Esophagus squamous epithelium (tissue), 5 donors: ENCODE measurements at regions not wholly inside any gene's neighbourhood (a gene's known extent, or its start where the extent isn't known, plus 50 kb on each side); places are given as distances from the start of the nearest gene placed in this dataset.

Experiments used
- DNase-seq: peaks from one replicate; lab custom pipeline; 2025; lab: John Stamatoyannopoulos, UW
- H3K27ac ChIP-seq, 4 donors: fragments of 200-600 bp; sonication (generic); one replicate each; pipeline ENCODE4 v1.5.1; 2016 to 2019; ENCODE audit warnings: mild to moderate bottlenecking in 1 of 4
- H3K27me3 ChIP-seq, 4 donors: fragments of 200-600 bp; sonication (generic); 1 replicate in 3 of 4; 2 replicates in 1 of 4; pipeline versions ENCODE4 v1.5.1 to v1.6.0; 2017 to 2021; ENCODE audit warnings: antibody characterized with exemption in 1 of 4
- H3K36me3 ChIP-seq, 3 donors: fragments of 200-600 bp; sonication (generic); one replicate each; pipeline ENCODE4 v1.5.1; 2016 to 2019
- H3K4me1 ChIP-seq, 3 donors: fragments of 200-600 bp; sonication (generic); one replicate each; pipeline ENCODE4 v1.5.1; 2017 to 2019
- H3K4me3 ChIP-seq, 4 donors: fragments of 200-600 bp; sonication (generic); 1 replicate in 3 of 4; 2 replicates in 1 of 4; pipeline ENCODE4 v1.5.1; 2016 to 2019; ENCODE audit warnings: mild to moderate bottlenecking in 2 of 4, moderate library complexity in 1 of 4
- H3K9me3 ChIP-seq, 3 donors: fragments of 200-600 bp; sonication (generic); one replicate each; pipeline ENCODE4 v1.5.1; 2016 to 2019
- CTCF ChIP-seq, 6 experiments: fragments of 450-650 bp in 4 of 6; fragments of 200-600 bp in 2 of 6; sonication (generic) in 2 of 6; IDR thresholded peaks; one replicate each; pipeline ENCODE4 v1.5.1; 2016 to 2019; ENCODE audit warnings: antibody characterized with exemption in 6 of 6, mild to moderate bottlenecking in 4 of 6, moderate library complexity in 4 of 6
- POLR2A ChIP-seq, 4 donors: fragments of 450-650 bp; IDR thresholded peaks; one replicate each; pipeline ENCODE4 v1.6.1; 2017; ENCODE audit warnings: antibody characterized with exemption in 4 of 4, mild to moderate bottlenecking in 4 of 4, moderate library complexity in 3 of 4
- WGBS, 2 donors: methylation state at CpG; one replicate each; pipeline ENCODE4 v1.1.5; 2018; 5-methylcytosine and 5-hydroxymethylcytosine counted together
- intact Hi-C: fragments of 100-400 bp; cut with DNase I; formaldehyde crosslinking; loops from one replicate; pipeline ENCODE4 v1.15.0; 2022
- donor health status: DM: yes; HTN: yes; CAD: no.

GRCh38 chr14:104302794-104303405 lies 164.5 kb downstream of the KIF26A start:
- no peak overlapping the region for H3K4me3 ChIP-seq
- no peaks in the 10 kb centered on the region for H3K4me1 ChIP-seq
- intact Hi-C loops, result no loop called here
- peaks cover 0 to 15% (median 0%) of the 10 kb centered on the region in 4 donors for H3K27me3 ChIP-seq
- H3K36me3 ChIP-seq, result no peaks in the 10 kb centered on the region
- TF ChIP-seq CTCF (IDR thresholded peaks at IDR 0.05) (no peak), POLR2A (IDR thresholded peaks at IDR 0.05) (no peak)
- no peak overlapping the region for H3K27ac ChIP-seq
- no peaks in the 10 kb centered on the region for H3K9me3 ChIP-seq
- 54 to 64% methylated on average over 7 of the region's 16 CpGs for WGBS, 2 donors
- DNase-seq, result no peak

GRCh38 chr14:104303705-104304425 lies 165.5 kb downstream of the KIF26A start:
- 79 to 84% methylated on average over 10 to 21 of the region's 29 CpGs for WGBS, 2 donors
- H3K27ac ChIP-seq, result no peak overlapping the region
- intact Hi-C loops, result no loop called here
- no peak overlapping the region for H3K4me3 ChIP-seq
- TF ChIP-seq POLR2A (IDR thresholded peaks at IDR 0.05) (no peak), CTCF (IDR thresholded peaks at IDR 0.05) (no peak)
- H3K9me3 ChIP-seq, result no peaks in the 10 kb centered on the region
- no peak for DNase-seq
- H3K4me1 ChIP-seq, result no peaks in the 10 kb centered on the region
- H3K27me3 ChIP-seq, result peaks cover 0 to 15% (median 0%) of the 10 kb centered on the region in 4 donors
- H3K36me3 ChIP-seq, result no peaks in the 10 kb centered on the region

GRCh38 chr14:104304451-104305351 lies 166.3 kb downstream of the KIF26A start:
- no peak for DNase-seq
- no peak overlapping the region for H3K27ac ChIP-seq
- H3K4me3 ChIP-seq, result no peak overlapping the region
- H3K9me3 ChIP-seq, result no peaks in the 10 kb centered on the region
- no peaks in the 10 kb centered on the region for H3K4me1 ChIP-seq
- H3K27me3 ChIP-seq, result peaks cover 0 to 15% (median 0%) of the 10 kb centered on the region in 4 donors
- intact Hi-C loops, result no loop called here
- H3K36me3 ChIP-seq, result no peaks in the 10 kb centered on the region
- 66 to 69% methylated on average over 15 to 24 of the region's 27 CpGs for WGBS, 2 donors
- TF ChIP-seq POLR2A (IDR thresholded peaks at IDR 0.05) (no peak), CTCF (IDR thresholded peaks at IDR 0.05) (no peak)

GRCh38 chr14:104305511-104306449 lies 167.4 kb downstream of the KIF26A start:
- no peaks in the 10 kb centered on the region for H3K9me3 ChIP-seq
- H3K4me3 ChIP-seq, result no peak overlapping the region
- WGBS, 2 donors, result 66 to 85% methylated on average over 3 to 9 of the region's 29 CpGs
- TF ChIP-seq POLR2A (IDR thresholded peaks at IDR 0.05) (no peak), CTCF (IDR thresholded peaks at IDR 0.05) (no peak)
- H3K4me1 ChIP-seq, result no peaks in the 10 kb centered on the region
- intact Hi-C loops, result no loop called here
- no peaks in the 10 kb centered on the region for H3K36me3 ChIP-seq
- DNase-seq, result no peak
- no peak overlapping the region for H3K27ac ChIP-seq
- peaks cover 0 to 15% (median 0%) of the 10 kb centered on the region in 4 donors for H3K27me3 ChIP-seq
